Amygdala (tissue), 56 donors: ENCODE measurements at regions not wholly inside any gene's neighbourhood (a gene's known extent, or its start where the extent isn't known, plus 50 kb on each side); places are given as distances from the start of the nearest gene placed in this dataset.

Experiments used
- DNase-seq, 56 donors: peaks; one replicate each; lab custom pipeline; 2025; lab: John Stamatoyannopoulos, UW

- no peak for DNase-seq
Measured at GRCh38 chr12:46458500-46459102, 86.0 kb upstream of the SLC38A2 start.

GRCh38 chr12:46457958-46458357 lies 85.4 kb upstream of the SLC38A2 start:
- DNase-seq: no peak

DNA sequence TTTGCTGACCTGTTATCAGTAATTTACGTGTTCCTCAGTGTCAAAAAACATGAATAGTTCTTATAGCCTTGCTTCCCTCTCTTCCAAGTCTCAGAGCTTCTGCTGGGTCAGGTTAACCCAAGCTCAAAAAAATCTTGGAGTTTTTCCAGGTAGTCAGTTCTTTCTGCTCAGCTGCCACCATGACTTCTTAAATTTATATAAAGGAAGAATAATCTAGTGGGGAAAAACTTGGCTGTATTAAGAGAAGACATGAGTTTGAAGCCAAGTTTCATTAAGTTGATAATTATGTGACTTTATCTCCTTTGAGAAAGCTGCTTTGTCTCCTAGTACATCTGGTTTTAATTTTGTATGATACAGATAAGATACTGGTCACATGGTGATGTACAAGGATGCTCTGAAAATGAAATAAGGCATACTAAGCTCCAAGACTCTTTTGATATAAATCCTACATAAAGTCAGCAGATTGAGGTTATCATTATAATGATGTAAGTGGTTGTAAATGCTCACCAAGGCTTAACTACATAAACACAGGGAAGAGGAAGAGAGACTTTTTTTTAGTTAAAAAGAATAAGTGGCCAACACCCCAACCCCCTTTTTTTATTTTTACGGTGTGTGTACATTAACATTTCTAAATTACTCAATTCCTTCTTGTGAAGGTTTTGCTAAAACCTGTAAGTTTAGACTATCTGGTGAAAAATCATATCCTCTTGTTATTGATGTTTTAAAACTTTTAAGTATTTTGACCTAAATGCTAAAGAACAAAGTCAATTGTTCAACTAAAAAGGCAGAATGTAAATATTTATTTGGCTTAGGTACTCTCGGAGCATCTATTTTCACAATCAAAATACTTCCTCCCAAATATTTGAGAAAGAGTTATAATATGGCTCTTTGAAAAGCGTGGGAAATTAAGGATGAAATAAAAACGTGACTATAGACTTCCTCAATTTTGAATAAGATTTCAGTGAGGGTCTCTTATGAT lies 84.1 kb upstream of the SLC38A2 start:
- DNase-seq: no peak

GRCh38 chr12:46455648-46456352 lies 83.2 kb upstream of the SLC38A2 start:
- no peak for DNase-seq

DNA sequence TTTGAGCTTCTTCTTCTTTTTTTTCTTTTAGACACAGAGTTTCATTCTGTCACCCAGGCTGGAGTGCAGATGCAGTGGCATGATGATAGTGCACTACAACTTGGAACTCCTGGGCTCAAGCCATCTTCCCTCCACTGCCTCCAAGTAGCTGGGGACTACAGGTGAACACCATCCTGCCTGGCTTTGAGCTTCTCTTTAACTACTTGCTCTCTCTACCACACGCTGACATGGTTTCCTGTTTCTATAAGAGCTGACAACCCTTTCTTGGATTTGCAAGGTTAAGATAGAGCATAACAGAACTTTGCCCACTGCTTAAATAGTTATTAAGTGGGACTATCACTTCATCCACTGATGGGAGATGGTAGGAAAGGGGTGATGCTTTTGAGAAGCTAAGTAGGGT lies 82.4 kb upstream of the SLC38A2 start:
- no peak for DNase-seq

DNA sequence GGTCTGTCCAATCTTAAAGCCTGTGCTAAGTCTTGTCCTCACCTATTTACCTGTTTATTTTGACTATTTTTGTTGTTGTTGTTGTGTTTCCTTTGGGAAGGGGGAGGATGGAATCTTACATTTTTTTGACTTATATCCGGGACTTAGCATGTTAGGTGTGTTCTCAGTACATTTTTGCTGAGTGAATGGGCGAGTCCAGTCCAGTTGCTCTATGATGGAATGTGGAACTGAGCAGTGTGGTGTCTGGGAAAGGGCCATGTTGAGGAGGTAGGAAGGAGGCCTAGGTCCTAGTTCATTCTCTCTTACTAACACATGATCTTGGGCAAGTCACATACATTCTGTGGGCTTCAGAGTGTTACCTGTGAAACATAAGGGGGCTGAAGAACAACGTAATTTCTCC lies 80.9 kb upstream of the SLC38A2 start:
- no peak for DNase-seq

- DNase-seq: no peak
Measured at GRCh38 chr12:46452776-46453175, 80.2 kb upstream of the SLC38A2 start.

DNA sequence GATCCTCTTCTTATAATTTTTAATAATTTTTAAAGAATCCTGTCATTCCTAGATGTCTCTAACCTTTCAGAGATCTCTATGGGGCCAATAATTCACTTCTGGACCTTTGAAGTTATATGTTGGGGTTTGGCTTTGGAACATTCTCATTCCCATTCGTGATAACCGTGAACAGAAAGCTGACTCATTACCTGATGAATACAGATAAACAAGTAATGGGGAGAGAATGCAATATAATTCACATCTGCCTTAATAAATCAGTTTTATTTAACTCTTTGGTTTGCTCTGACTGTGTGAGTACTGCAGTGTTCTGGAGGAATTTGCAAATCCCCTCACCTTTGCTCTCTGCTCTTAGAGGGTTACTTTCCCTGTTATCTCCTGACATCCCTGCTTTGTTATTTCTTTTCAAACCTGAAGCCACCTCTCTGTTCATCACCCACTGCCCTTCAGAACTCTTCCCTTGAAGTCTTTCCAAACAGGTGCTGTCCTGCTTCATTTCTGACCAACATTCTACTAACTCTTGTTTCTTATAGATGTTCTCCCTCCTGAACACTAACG lies 79.6 kb upstream of the SLC38A2 start:
- DNase-seq: no peak

DNA sequence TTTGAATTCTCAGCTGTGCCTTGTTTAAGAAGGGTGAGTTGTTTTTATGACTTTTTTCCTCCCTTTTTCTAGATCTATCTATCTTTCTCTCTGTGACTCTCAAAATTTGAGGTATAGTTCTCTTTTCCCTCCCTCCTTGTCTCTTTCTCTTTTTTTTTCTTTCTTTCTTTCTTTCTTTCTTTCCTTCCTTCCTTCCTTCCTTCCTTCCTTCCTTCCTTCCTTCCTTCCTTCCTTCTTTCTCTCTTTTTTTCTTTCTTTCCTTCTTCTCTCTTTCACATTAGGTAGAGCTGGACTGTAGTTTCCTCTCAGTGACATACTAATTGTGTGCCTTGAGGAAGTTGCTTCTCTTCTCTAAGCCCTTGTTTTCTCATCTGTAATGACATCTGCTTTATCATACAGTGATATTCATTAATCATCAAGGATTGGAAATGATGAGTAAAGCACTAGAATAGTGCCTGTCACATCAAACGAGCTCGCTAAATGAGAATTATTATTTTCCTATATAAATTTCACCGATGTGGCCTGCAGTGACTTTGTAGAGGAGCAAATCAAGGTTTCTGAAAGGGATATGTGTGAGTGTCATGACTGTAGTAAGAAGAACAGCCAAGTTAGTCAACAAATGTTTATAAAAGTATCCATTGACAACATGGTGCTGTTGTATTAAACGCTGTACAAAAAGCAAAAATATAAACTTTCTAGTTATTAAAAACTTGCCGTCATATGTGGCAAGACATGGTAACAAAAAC lies 78.9 kb upstream of the SLC38A2 start:
- no peak for DNase-seq

GRCh38 chr12:46450279-46450748 lies 77.7 kb upstream of the SLC38A2 start:
- DNase-seq: peak in 3 of 56 donors; percentile 1 to 11 (median 6)

DNA sequence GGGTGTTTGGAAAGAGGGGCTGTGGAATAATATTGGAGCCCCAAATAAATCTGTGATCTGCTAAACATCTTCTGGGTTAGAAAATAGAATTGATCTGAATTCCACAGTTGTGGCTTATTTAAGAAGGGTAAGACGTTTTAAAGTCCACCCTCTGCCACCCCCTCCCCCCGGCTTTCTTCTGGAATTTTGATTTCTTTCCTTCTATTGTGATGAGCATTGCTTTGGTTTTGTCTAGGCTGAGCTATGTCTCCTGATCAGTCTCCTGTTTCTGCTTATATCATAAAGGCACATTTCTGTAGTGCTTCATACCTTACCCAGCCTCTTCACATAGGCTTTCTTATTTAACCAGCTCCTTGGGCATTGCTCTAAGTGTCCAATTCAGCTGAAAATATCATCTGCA lies 77.3 kb upstream of the SLC38A2 start:
- DNase-seq: no peak

DNA sequence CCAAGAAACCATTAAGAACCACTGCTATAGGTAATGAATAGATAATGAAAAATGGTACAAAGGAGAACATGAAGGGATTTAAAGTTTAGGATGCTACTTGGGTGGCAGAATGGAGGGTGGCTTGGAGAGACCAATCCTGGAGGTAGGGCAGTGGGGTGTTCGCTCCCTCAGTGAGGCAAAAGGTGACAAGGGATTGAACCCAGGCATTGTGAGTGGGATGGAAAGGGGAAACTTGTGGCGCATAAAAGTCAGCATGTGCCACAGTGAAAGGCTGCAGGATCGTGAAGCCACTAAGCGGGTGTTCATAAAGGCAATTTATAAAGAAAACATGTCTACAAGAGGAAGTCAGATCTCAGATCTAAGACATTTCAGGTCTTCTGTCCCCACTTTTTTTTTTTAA lies 76.7 kb upstream of the SLC38A2 start:
- DNase-seq: no peak

- DNase-seq: no peak
Measured at GRCh38 chr12:46446645-46447044, 74.1 kb upstream of the SLC38A2 start.

DNA sequence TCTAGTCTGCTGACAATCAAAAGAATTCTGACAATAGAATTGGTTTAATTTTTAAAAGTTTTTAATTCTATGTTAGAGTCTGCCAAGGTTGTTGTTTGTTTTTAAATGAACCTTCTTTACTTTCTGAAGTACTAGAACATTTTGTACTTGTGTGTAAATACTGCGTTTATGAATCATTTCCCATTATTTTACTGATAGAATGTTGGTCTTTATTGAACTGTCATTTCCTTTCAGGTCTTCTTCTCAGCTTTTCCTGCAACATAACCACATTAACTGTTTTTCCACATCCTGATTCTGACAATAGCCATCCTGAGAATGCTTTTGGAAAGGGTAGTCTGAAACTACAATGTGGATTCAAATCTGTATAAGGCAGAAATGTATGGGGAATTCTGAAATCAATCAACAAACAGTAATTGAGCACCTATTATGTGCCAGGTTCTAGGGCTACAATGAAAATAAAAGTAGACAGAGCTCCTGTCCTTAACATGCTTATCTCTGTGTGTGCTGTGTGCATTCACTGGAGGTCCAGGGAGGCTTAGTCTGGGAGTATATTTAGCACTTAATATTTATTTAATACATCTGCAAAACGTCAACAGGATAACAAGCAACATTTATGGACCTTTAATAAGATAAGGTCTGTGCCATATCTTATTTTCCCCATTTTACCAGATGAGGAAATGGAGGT lies 73.1 kb upstream of the SLC38A2 start:
- DNase-seq: no peak

DNA sequence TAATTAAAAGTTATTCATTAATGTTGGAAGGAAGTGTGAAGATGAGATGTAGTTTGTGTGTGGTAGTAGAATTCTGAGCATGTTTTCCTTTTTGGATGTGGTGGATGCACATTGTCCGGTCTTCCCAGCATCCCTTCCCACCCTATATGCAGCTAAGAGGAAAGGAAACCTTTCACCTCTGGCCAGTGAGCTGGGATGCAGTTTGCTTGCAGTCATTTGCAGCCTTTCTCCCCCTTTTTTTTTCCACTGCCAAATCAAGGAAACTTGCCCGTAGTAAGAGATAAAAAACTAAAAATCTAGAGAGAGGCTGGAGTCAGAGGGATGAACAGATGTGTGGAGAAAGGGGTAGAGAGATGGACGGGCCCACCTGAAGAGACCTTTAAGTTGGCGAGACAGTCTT lies 72.5 kb upstream of the SLC38A2 start:
- no peak for DNase-seq

GRCh38 chr12:46443594-46444263 lies 71.2 kb upstream of the SLC38A2 start:
- no peak for DNase-seq

DNA sequence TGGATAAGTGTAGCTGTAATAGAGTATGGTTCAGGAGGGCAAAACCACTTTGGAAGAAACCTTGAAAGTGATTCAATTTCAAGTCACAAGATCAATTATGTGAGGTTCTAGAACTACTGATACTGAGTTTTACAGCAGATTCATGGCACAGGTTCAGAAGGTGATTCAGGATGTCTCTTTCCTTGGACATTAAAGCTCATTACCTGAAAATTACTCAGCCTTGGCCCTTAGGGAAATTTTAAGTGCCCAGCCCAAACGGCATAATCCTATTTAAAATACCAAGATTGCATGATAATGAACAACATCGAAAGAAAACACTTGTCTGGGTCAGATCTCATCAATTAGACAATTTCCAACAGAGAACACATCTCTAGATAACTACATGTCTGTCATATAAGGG lies 70.2 kb upstream of the SLC38A2 start:
- no peak for DNase-seq

- no peak for DNase-seq
Measured at GRCh38 chr12:46442239-46442638, 69.7 kb upstream of the SLC38A2 start.
